Cardiac muscle cell (in vitro differentiated cells and primary cell): ENCODE measurements at regions not wholly inside any gene's neighbourhood (a gene's known extent, or its start where the extent isn't known, plus 50 kb on each side); places are given as distances from the start of the nearest gene placed in this dataset.

Source experiments
- DNase-seq, 2 donors: peaks; one replicate each; pipeline versions ENCODE4 v3.0.0 to v3.0.0-alpha.2; 2010 to 2017; ENCODE audit warnings: low read depth in 1 of 2, low spot score in 1 of 2
- H3K27ac ChIP-seq: fragments of 200-600 bp; sonication (generic); 2 replicates; pipeline ENCODE4 v1.5.1; 2016
- H3K27me3 ChIP-seq: fragments of 200-600 bp; sonication (generic); 2 replicates; pipeline ENCODE4 v1.6.0; 2016; ENCODE audit warnings: control low read depth
- H3K36me3 ChIP-seq: fragments of 200-600 bp; sonication (generic); 2 replicates; pipeline ENCODE4 v1.5.1; 2016; ENCODE audit warnings: control low read depth
- H3K4me1 ChIP-seq: fragments of 200-600 bp; sonication (generic); 2 replicates; pipeline ENCODE4 v1.8.1; 2017; ENCODE audit warnings: low read depth, mild to moderate bottlenecking, mixed run types
- H3K4me3 ChIP-seq: fragments of 200-600 bp; sonication (generic); 2 replicates; pipeline ENCODE4 v1.5.1; 2016; ENCODE audit warnings: mild to moderate bottlenecking
- H3K9me3 ChIP-seq: fragments of 200-600 bp; sonication (generic); 2 replicates; pipeline ENCODE4 v1.5.1; 2017; ENCODE audit warnings: low read depth, mild to moderate bottlenecking, control low read depth
- TF ChIP-seq, protein P1 (sequence below): IDR thresholded peaks from 2 replicates; pipeline ENCODE4 v1.5.1; 2012; ENCODE audit warnings: low read depth, mild to moderate bottlenecking, low read length

DNA sequence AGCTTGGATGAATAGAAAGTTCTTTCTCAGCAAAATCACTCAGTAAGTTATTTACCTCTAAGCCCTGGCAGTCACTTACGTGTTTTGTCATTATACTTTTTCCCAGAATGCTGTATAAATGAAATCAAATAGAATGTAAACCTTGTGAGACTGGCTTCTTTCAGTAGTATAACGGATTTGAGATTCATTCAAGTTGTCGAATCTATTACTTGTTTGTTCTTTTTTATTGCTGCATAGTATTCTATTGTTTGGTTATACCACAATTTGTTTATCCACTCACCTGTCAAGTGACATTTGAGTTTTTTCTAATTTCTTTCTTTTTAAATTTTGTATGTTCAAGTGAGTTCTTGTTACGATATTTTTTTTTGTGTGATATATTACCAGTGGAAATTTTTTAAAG lies 381.6 kb downstream of the EDEM1 start:
- H3K9me3 ChIP-seq: no peaks in the 10 kb centered on the region
- no peak overlapping the region for H3K4me3 ChIP-seq
- no peak for DNase-seq
- H3K27me3 ChIP-seq: no peaks in the 10 kb centered on the region
- H3K4me1 ChIP-seq: no peaks in the 10 kb centered on the region
- no peaks in the 10 kb centered on the region for H3K36me3 ChIP-seq
- H3K27ac ChIP-seq: no peak overlapping the region
- TF ChIP-seq, protein P1, sequence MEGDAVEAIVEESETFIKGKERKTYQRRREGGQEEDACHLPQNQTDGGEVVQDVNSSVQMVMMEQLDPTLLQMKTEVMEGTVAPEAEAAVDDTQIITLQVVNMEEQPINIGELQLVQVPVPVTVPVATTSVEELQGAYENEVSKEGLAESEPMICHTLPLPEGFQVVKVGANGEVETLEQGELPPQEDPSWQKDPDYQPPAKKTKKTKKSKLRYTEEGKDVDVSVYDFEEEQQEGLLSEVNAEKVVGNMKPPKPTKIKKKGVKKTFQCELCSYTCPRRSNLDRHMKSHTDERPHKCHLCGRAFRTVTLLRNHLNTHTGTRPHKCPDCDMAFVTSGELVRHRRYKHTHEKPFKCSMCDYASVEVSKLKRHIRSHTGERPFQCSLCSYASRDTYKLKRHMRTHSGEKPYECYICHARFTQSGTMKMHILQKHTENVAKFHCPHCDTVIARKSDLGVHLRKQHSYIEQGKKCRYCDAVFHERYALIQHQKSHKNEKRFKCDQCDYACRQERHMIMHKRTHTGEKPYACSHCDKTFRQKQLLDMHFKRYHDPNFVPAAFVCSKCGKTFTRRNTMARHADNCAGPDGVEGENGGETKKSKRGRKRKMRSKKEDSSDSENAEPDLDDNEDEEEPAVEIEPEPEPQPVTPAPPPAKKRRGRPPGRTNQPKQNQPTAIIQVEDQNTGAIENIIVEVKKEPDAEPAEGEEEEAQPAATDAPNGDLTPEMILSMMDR: no peak

DNA sequence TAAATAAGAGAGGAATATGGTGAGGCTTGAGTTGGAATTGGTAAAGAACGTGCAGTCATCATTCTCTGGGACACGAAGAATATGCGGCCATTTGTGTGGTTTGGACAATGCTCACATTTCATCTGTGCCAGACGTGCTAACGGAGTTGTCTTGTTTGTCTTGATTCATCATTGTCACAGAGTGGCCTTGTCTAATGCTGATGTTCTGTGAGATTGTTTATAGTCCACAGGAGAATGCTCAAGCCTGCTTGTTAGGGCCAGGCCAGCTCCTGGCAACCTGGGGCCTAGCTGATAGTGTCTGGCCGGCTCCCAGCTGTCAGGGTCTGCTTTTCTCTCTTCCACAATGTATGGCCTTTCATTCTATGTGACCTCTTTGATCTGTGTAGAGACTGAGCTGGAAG lies 384.7 kb downstream of the EDEM1 start:
- TF ChIP-seq, protein P1: no peak
- no peaks in the 10 kb centered on the region for H3K9me3 ChIP-seq
- H3K27me3 ChIP-seq: no peaks in the 10 kb centered on the region
- no peak overlapping the region for H3K27ac ChIP-seq
- H3K36me3 ChIP-seq: no peaks in the 10 kb centered on the region
- H3K4me3 ChIP-seq: no peak overlapping the region
- no peaks in the 10 kb centered on the region for H3K4me1 ChIP-seq
- no peak for DNase-seq

DNA sequence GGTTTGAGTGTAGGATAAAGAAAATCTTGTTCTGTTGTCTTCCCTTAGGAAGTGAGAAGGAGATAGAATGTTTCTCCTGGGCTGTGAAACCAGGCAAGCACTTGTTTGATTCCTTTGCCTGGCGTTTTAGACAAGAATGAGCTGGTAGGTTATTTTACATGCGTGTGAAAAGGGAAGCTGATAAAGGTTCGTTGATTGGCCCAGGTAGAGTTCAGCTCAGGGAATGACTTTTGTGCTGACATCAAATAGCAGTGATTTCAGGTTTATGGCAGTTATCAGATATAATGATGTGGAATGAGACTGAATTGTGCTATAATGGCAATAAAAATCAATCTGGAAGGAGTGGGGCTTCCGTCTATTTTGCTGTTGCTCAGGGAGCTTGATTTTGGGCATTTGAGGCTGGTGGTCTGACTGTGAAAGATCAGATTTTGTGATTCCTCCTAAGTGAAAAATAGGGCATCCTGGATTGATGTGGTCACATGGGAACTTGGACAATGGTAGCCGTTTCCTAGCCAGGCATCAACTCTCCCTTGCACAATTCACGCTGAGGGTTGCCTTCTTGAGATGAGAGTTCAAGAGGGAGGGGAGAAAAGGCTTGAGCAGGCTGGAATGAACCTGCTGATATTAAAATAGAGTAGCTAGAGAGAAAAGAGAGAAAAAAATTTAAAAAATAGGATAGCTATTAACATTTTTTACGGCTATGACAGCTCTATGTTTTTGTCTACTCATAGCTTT lies 388.9 kb downstream of the EDEM1 start:
- no peaks in the 10 kb centered on the region for H3K4me1 ChIP-seq
- no peaks in the 10 kb centered on the region for H3K27me3 ChIP-seq
- TF ChIP-seq, protein P1: no peak
- no peaks in the 10 kb centered on the region for H3K9me3 ChIP-seq
- no peak overlapping the region for H3K27ac ChIP-seq
- DNase-seq: no peak
- H3K4me3 ChIP-seq: no peak overlapping the region
- no peaks in the 10 kb centered on the region for H3K36me3 ChIP-seq

DNA sequence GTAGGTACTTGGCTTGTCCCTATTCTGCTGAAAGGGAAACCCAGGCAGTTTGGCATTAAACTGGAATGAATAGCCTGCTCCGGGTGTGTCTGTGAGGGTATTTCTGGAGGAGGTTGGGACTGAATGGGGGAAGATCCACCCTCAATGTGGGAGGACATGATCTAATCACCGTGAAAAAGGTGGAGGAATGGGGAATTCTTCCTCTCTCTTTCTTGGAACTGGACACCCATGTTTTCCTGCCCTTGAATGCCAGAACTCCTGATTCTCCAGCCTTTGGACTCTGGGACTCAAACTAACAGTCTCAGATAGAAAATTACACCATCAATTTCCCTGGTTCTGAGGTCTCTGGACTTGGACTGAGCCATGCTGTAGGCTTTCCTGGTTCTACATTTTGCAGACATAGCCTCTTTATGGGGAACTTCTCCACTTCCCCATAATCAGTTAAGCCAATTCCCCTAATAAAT lies 391.7 kb downstream of the EDEM1 start:
- no peaks in the 10 kb centered on the region for H3K4me1 ChIP-seq
- no peak for DNase-seq
- TF ChIP-seq, protein P1: no peak
- no peaks in the 10 kb centered on the region for H3K36me3 ChIP-seq
- H3K4me3 ChIP-seq: no peak overlapping the region
- no peaks in the 10 kb centered on the region for H3K27me3 ChIP-seq
- H3K9me3 ChIP-seq: no peaks in the 10 kb centered on the region
- H3K27ac ChIP-seq: no peak overlapping the region

DNA sequence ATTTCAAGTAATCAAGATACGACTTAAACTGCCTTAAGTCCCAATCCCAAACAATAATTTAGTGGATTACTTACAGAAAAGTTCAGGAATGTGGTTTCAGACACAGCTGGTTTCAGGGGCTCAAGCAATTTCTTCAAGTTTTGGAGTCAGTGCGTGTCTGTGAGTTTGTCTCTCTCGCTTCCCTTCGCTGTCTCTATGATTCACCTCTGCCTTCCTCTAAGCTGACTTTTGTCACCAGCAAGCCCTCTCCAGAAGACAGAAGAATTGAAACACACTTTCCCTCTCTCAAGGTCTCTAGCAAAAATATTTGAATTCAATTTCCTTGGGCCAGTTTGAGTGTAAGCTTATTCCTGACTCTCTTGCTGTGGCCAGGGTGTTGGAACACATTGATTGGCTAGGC lies 392.4 kb downstream of the EDEM1 start:
- TF ChIP-seq, protein P1: no peak
- H3K27ac ChIP-seq: no peak overlapping the region
- DNase-seq: no peak
- H3K4me3 ChIP-seq: no peak overlapping the region
- no peaks in the 10 kb centered on the region for H3K9me3 ChIP-seq
- H3K27me3 ChIP-seq: no peaks in the 10 kb centered on the region
- H3K36me3 ChIP-seq: no peaks in the 10 kb centered on the region
- H3K4me1 ChIP-seq: no peaks in the 10 kb centered on the region

DNA sequence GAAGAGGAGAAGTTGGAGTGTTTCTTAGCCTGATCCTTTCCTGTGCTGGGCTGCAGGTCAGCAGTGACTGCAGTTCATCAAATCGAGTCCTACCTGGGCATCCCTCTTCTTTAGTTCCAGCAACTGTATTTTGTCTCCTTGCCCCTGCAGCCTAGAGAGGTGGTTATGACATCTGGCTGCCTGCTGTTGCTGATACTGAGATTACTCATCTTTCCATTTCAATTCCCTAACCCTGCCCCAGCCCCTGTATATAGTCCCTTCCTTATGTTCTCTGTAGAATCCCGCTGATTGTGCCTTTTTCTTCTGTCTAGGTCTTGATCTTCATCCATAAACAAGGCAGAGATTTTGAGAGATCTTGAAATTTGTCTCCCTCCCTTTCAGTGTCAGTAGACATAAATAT lies 393.3 kb downstream of the EDEM1 start:
- no peak overlapping the region for H3K27ac ChIP-seq
- no peaks in the 10 kb centered on the region for H3K4me1 ChIP-seq
- no peak overlapping the region for H3K4me3 ChIP-seq
- TF ChIP-seq, protein P1: no peak
- no peak for DNase-seq
- no peaks in the 10 kb centered on the region for H3K27me3 ChIP-seq
- no peaks in the 10 kb centered on the region for H3K36me3 ChIP-seq
- H3K9me3 ChIP-seq: no peaks in the 10 kb centered on the region
